ENCODE measurements at regions not wholly inside any gene's neighbourhood (a gene's known extent, or its start where the extent isn't known, plus 50 kb on each side); places are given as distances from the start of the nearest gene placed in this dataset.

DNA sequence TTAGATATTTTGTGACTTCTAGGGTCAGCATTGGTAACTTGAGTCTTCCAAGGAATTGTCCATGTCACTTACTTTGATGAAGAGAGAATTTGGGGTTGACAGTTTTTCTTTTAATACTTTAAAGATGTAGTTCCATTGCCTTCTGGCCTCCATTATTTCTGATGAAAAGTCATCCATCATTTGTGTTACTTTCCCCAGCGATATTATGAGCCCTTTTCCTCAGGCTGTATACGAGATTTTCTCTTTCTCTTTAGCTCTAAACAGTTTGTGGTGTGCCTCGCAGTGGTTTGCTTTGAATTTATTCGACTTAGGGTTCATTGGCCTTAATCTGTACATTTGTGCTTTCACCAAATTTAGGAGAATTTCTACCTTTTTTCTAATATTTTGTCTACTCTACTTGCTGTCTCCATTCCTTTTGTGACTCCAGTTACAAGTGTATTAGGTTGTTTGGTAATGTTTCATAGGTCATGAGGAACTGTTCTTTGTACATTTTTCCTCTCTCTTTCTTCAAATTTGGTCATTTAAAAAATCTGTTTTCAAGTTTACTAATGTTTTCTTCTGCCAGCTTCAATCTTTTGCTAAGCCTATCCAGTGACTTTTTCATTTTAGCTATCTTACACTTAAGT, 131.4 kb upstream of the OTOS start:
- TF ChIP-seq POLR2A (IDR thresholded peaks at IDR 0.05): no peak
- TF ChIP-seq, protein P1, sequence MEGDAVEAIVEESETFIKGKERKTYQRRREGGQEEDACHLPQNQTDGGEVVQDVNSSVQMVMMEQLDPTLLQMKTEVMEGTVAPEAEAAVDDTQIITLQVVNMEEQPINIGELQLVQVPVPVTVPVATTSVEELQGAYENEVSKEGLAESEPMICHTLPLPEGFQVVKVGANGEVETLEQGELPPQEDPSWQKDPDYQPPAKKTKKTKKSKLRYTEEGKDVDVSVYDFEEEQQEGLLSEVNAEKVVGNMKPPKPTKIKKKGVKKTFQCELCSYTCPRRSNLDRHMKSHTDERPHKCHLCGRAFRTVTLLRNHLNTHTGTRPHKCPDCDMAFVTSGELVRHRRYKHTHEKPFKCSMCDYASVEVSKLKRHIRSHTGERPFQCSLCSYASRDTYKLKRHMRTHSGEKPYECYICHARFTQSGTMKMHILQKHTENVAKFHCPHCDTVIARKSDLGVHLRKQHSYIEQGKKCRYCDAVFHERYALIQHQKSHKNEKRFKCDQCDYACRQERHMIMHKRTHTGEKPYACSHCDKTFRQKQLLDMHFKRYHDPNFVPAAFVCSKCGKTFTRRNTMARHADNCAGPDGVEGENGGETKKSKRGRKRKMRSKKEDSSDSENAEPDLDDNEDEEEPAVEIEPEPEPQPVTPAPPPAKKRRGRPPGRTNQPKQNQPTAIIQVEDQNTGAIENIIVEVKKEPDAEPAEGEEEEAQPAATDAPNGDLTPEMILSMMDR (IDR thresholded peaks at IDR 0.05): no peak
- TF ChIP-seq POLR2AphosphoS5 (IDR thresholded peaks at IDR 0.05): no peak
